Muscle of leg (tissue), 3 donors: ENCODE measurements at regions not wholly inside any gene's neighbourhood (a gene's known extent, or its start where the extent isn't known, plus 50 kb on each side); places are given as distances from the start of the nearest gene placed in this dataset.
"Not testable (repeated sequence)": the region's sequence is repeated elsewhere in the genome, so short reads cannot be mapped to it uniquely, and the experiment has no call there.

Experiments
- DNase-seq: peaks from one replicate; pipeline ENCODE4 v3.0.0; 2013
- H3K27ac ChIP-seq: one replicate; pipeline ENCODE4 v1.5.1; 2013; ENCODE audit warnings: mild to moderate bottlenecking, low read length, control low read depth
- H3K27me3 ChIP-seq: one replicate; pipeline ENCODE4 v1.6.1; 2013; ENCODE audit warnings: low read length; ENCODE audit not compliant: control insufficient read depth, insufficient read depth
- H3K36me3 ChIP-seq: one replicate; pipeline ENCODE4 v1.6.1; 2013; ENCODE audit warnings: low read length; ENCODE audit not compliant: control insufficient read depth, insufficient read depth
- H3K4me1 ChIP-seq: one replicate; pipeline ENCODE4 v1.6.1; 2013; ENCODE audit warnings: low read length; ENCODE audit not compliant: control insufficient read depth, insufficient read depth
- H3K4me3 ChIP-seq: one replicate; pipeline ENCODE4 v1.5.1; 2013; ENCODE audit warnings: low read length, control low read depth
- H3K9me3 ChIP-seq: replicated peaks from 2 replicates; pipeline ENCODE4 v1.6.1; 2013; ENCODE audit warnings: low read depth, low read length; ENCODE audit not compliant: control insufficient read depth
- WGBS: methylation state at CpG from one replicate; pipeline ENCODE4 v1.1.5; 2013; ENCODE audit warnings: missing lambda C conversion rate; ENCODE audit not compliant: insufficient coverage; 5-methylcytosine and 5-hydroxymethylcytosine counted together

DNA sequence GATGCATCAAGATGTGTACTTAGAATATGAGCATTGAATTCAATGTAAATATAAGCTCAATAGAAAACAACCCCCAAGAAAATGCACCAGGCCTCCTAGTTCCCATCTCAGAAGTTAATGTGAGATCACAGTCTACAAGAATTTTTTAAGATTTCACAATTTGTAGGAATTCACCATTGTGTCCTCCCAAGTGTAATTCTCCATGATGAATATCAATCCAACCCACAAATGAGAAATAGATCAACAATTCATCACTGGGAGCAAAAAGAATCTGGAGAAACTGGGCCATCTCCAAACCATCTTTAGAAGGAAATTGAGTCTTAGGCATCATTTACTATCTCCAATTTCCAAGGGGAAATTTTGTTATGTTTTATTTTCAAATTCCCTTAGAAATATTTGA lies 310.5 kb upstream of the GOT2 start:
- H3K4me3 ChIP-seq = no peak overlapping the region
- H3K4me1 ChIP-seq = no peaks in the 10 kb centered on the region
- no peaks in the 10 kb centered on the region for H3K27me3 ChIP-seq
- H3K9me3 ChIP-seq = no peaks in the 10 kb centered on the region
- no peaks in the 10 kb centered on the region for H3K36me3 ChIP-seq
- DNase-seq = no peak
- H3K27ac ChIP-seq = no peak overlapping the region

DNA sequence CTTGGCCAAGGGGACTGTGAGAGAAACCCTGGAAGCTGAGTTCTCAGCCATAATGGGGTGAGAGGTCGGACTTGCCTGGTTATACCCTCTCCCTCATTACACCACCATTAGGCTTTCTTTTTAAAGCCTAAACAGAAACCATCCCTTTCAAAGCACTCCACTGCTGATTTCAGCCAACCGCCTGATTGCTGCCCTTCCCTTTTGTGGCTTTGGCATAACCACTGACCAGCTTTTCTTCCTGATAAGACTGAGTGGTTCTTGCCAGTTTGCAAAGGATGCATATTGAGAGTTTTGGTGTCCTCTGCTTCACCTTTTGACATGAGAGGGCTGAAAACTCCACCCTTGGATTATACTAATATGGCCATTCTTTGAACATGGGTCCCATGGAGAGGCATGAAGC lies 308.2 kb upstream of the GOT2 start:
- H3K27ac ChIP-seq = no peak overlapping the region
- WGBS = 100% methylated on average over 1 of the region's 2 CpGs

DNA sequence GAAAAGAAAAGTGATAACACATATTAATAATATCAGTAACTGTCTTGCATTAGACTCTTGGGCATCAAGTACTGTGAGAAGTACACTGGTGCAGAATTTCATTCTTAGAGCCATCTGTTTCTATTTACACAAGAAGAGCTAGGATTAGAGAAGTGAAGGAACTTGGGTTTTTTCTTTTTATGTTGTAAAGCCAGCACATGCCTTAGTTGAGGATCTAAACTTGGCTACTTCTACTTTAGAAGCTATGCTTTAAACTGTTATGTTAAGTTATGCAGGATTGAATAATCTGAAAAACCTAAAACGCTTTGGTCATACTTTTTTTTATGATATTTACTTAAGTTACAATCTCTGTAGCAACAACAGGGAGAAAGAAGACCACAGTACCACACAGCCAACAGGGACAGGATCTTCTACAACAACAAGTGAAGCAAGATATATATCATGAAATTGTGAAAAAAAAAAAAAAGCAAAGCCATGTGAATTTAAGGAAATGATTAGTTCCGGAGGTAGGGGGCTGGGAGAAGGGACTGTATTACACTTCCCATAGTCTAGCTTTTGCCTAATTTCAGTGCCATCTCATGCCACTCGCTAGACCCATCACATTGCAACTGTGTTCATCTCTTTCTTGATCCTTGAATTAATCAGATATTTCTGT lies 305.1 kb upstream of the GOT2 start:
- no peak overlapping the region for H3K27ac ChIP-seq
- no peaks in the 10 kb centered on the region for H3K4me1 ChIP-seq
- no peak for DNase-seq
- 67% methylated on average over 1 of the region's 3 CpGs for WGBS
- no peaks in the 10 kb centered on the region for H3K36me3 ChIP-seq
- no peaks in the 10 kb centered on the region for H3K27me3 ChIP-seq
- H3K4me3 ChIP-seq = no peak overlapping the region
- peaks cover 2% of the 10 kb centered on the region for H3K9me3 ChIP-seq

More for the DNA sequence above, 308.2 kb upstream of the GOT2 start:
- Histone ChIP-seq H3K27me3 (no peaks in the 10 kb centered on the region), H3K4me3 (no peak overlapping the region), H3K36me3 (no peaks in the 10 kb centered on the region), H3K4me1 (no peaks in the 10 kb centered on the region), H3K9me3 (no peaks in the 10 kb centered on the region)
- no peak for DNase-seq

DNA sequence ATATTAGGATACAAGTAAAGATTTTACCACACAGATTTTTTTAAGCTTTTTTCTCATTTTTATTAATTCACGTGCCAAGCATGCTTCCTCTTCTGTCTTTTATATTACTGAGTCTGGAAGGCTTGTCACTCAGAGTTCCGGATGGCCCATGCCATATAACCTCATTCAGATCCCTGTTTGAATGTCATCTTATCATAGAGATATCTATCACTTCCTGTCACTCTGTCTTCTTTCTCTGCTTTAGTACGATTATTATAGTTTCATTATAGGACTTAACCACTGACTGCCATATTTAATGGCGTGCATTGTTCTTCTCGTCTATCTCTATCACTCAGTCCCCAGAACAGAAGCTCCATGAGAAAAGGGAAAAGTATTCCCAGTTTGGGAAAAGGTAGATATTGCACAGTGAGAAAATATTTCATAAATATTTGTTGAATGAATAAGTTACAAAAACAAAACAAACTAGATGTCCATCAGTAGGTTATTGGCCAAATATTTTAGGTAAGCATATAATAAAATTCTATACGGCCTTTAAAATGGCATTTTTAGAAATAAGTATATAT lies 296.9 kb upstream of the GOT2 start:
- Histone ChIP-seq H3K4me1 (no peaks in the 10 kb centered on the region), H3K27me3 (no peaks in the 10 kb centered on the region), H3K9me3 (peaks cover 2% of the 10 kb centered on the region), H3K36me3 (no peaks in the 10 kb centered on the region), H3K27ac (no peak overlapping the region), H3K4me3 (no peak overlapping the region)
- no peak for DNase-seq
- 80% methylated on average over 1 of the region's 6 CpGs for WGBS

DNA sequence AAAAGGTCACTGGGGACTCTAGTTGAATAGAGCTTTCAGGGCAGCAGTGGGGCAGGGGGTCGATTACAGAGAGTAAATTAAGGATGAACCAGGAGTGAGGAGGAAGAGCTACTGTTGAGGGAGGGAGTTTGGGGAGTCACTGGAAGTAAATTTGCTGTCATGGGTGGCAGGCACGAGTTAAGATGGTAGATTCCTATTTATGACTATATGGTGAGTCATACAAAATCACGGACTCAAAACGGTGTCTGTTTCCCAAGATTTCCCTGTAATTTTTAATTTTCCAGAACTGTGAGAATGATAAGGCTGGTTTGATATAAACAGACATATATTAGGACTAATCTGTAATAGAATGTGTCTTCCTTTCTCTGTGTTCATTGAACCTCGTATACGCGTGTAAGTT lies 287.6 kb upstream of the GOT2 start:
- no peak for DNase-seq
- no peak overlapping the region for H3K4me3 ChIP-seq
- no peak overlapping the region for H3K27ac ChIP-seq
- 54% methylated on average over 2 of the region's 7 CpGs for WGBS
- no peaks in the 10 kb centered on the region for H3K27me3 ChIP-seq
- H3K4me1 ChIP-seq = no peaks in the 10 kb centered on the region
- no peaks in the 10 kb centered on the region for H3K9me3 ChIP-seq
- no peaks in the 10 kb centered on the region for H3K36me3 ChIP-seq

DNA sequence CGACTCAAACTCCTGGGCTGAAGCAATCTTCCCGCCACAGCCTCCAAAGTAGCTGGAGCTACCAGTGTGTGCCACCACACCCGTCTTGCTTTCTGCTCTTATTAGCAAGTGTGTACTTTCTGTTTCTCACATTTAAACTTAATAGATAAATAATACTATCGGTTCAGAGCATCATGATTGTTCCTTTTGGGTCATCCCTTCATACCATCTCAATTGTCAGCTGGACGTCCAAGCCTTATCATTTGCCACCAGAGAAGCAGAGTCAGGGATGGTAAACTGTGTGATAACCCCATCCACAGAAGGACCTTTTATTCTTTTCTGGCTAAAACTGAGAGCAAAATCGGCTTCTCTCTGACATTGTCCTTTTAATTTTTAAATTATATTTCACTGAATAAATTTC lies 279.8 kb upstream of the GOT2 start:
- Histone ChIP-seq H3K4me1 (no peaks in the 10 kb centered on the region), H3K36me3 (no peaks in the 10 kb centered on the region), H3K27ac (no peak overlapping the region), H3K4me3 (no peak overlapping the region), H3K9me3 (no peaks in the 10 kb centered on the region), H3K27me3 (no peaks in the 10 kb centered on the region)
- DNase-seq = no peak
- 80% methylated on average over 2 of the region's 6 CpGs for WGBS

DNA sequence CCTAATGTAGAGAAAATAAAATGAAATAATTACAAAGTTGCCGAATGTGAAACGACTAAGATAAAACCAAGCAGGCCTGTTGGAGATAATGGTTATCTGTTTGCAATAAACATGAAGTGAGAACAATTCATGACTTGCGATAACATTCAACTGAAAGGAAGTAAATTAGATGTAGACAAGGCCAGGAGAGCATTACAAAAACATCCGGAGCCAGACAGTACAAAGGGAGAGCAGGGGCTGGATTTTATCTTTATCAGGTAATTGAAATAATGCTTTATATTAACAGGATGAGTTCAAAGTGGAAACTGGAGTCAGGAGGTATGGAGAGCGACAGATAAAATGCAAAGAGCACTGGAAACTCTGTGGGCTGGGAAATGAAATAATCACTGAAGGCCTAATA lies 265.6 kb upstream of the GOT2 start:
- no peaks in the 10 kb centered on the region for H3K27me3 ChIP-seq
- WGBS = 60% methylated on average over 2 of the region's 5 CpGs

DNA sequence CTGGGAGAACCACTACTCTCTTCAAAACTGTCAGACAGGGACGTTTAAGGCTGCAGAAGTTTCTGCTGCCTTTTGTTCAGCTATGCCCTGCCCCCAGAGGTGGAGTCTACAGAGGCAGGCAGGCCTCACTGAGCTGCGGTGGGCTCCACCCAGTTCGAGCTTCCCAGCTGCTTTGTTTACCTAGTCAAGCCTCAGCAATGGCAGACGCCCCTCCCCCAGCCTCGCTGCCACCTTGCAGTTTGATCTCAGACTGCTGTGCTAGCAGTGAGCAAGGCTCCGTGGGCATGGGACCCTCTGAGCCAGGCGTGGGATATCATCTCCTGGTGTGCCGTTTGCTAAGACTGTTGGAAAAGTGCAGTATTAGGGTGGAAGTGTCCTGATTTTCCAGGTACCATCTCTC lies 258.6 kb upstream of the GOT2 start:
- H3K36me3 ChIP-seq, DNase-seq, H3K9me3 ChIP-seq, H3K4me1 ChIP-seq, H3K27ac ChIP-seq, H3K4me3 ChIP-seq, H3K27me3 ChIP-seq: not testable (repeated sequence)
- 79% methylated on average over 6 of the region's 8 CpGs for WGBS

More for the DNA sequence above, 265.6 kb upstream of the GOT2 start:
- Histone ChIP-seq H3K4me3 (no peak overlapping the region), H3K36me3 (no peaks in the 10 kb centered on the region), H3K4me1 (no peaks in the 10 kb centered on the region), H3K27ac (no peak overlapping the region), H3K9me3 (peaks cover 3% of the 10 kb centered on the region)
- DNase-seq = no peak

DNA sequence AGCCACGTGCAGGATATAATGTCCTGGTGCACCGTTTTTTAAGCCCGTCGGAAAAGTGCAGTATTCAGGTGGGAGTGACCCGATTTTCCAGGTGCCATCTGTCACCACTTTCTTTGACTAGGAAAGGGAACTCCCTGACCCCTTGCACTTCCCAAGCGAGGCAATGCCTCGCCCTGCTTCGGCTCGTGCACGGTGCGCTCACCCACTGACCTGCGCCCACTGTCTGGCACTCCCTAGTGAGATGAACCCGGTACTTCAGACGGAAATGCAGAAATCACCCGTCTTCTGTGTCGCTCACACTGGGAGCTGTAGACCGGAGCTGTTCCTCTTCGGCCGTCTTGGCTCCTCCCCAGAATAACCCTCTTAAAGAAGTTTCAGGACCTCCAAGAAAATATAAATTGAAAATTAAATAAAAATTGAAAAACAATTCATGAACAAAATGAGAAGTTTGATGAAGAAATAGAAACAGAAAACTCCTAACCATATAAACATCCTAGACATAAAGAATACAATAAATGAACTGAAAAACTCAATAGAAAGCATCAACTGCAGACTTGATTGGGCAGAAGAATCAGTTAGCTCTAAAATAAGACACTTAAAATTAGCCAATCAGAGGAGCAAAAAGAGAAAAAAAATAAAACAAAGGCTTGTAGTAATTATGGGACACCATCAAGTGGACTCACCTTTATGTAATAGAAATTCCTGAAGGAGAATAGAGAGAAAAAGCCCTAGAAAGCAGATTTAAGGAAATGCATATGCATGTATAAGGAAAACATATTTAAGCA lies 249.3 kb upstream of the GOT2 start:
- not testable (repeated sequence) for H3K36me3 ChIP-seq, H3K4me3 ChIP-seq, H3K27ac ChIP-seq, H3K4me1 ChIP-seq, DNase-seq, H3K27me3 ChIP-seq
- peaks cover 14% of the 10 kb centered on the region for H3K9me3 ChIP-seq
- WGBS = 98% methylated on average over 12 of the region's 19 CpGs

DNA sequence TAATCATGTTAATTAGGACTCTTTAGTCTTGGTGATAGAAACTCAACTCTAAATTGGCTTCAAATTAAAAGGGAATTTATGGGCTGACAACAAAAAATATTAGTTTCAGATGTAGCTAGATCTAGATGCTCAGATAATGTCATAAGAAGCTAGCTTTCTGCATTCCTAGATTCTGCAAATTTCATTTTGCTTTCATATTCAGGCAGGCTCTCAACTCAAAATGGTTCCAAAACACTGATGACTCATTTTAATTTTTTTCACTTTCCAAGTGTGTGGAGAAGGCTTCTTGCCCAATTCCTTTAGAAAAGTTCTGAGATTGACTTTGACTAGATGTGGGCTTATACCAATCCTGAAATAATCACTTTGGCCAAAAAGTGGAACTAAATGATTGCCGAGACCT lies 236.7 kb upstream of the GOT2 start:
- Histone ChIP-seq H3K36me3 (no peaks in the 10 kb centered on the region), H3K9me3 (no peaks in the 10 kb centered on the region), H3K27ac (no peak overlapping the region), H3K27me3 (no peaks in the 10 kb centered on the region), H3K4me1 (no peaks in the 10 kb centered on the region), H3K4me3 (no peak overlapping the region)
- peak; percentile 25 for DNase-seq
- WGBS = no CpG with 5 or more reads among the region's 1 CpG
